IMR-90 (cell line): ENCODE measurements at regions not wholly inside any gene's neighbourhood (a gene's known extent, or its start where the extent isn't known, plus 50 kb on each side); places are given as distances from the start of the nearest gene placed in this dataset.

Source experiments
- ATAC-seq: fragments of 200-7000 bp; cut with Tn5 transposase; 2 replicates; pipeline ENCODE4 v1.9.1; 2020; ENCODE audit warnings: low read depth, mild to moderate bottlenecking, moderate library complexity
- BruUV-seq: library from RNA; stranded (reverse); fragments of 400-500 nt; replicated peaks from 2 replicates; lab custom pipeline; 2021; lab: Mats Ljungman, UMichigan
- CTCF ChIA-PET: fragments of 300-600 bp; formaldehyde crosslinking; extraction: SDS; loops from one replicate; lab custom pipeline; 2021; ENCODE audit warnings: antibody characterized with exemption; lab: Yijun Ruan, JAX
- POLR2A ChIA-PET: fragments of 300-600 bp; sonication (Branson Sonifier 250); formaldehyde crosslinking; loops from one replicate; lab custom pipeline; 2022; ENCODE audit warnings: antibody characterized with exemption; ENCODE audit not compliant: unreplicated experiment; lab: Charles Lee
- DNase-seq: peaks from one replicate; pipeline ENCODE4 v3.0.0; 2013
- H2AFZ ChIP-seq: replicated peaks from 2 replicates; pipeline ENCODE3; 2013; ENCODE audit warnings: low read length, mild to moderate bottlenecking; ENCODE audit not compliant: poor library complexity
- H2AK5ac ChIP-seq: 2 replicates; pipeline ENCODE4 v1.6.1; 2013; ENCODE audit warnings: low read depth, low read length, inconsistent platforms
- H2AK9ac ChIP-seq: replicated peaks from 2 replicates; pipeline ENCODE3; 2013; ENCODE audit warnings: mild to moderate bottlenecking, low read depth, low read length, moderate library complexity; ENCODE audit not compliant: poor library complexity
- H2BK120ac ChIP-seq: 2 replicates; pipeline ENCODE4 v1.6.1; 2013; ENCODE audit warnings: low read depth, low read length, inconsistent platforms
- H2BK15ac ChIP-seq: 3 replicates; pipeline ENCODE4 v1.6.1; 2013; ENCODE audit warnings: low read depth, low read length, inconsistent platforms
- H2BK20ac ChIP-seq: 2 replicates; pipeline ENCODE4 v1.6.1; 2013; ENCODE audit warnings: low read depth, mild to moderate bottlenecking, inconsistent platforms, low read length, moderate library complexity
- H2BK5ac ChIP-seq: 2 replicates; pipeline ENCODE4 v1.6.1; 2013; ENCODE audit warnings: mild to moderate bottlenecking, low read depth, low read length, inconsistent platforms; ENCODE audit not compliant: poor library complexity, severe bottlenecking
- H3K14ac ChIP-seq: replicated peaks from 2 replicates; pipeline ENCODE4 v1.6.1; 2013; ENCODE audit warnings: low read depth, low read length, inconsistent platforms
- H3K18ac ChIP-seq: 2 replicates; pipeline ENCODE4 v1.6.1; 2013; ENCODE audit warnings: low read depth, low read length, control low read depth
- H3K23ac ChIP-seq: 2 replicates; pipeline ENCODE4 v1.6.1; 2013; ENCODE audit warnings: low read depth, low read length, inconsistent platforms
- H3K27ac ChIP-seq: 2 replicates; pipeline ENCODE4 v1.5.1; 2013; ENCODE audit warnings: mild to moderate bottlenecking, control low read depth, low read length; ENCODE audit not compliant: insufficient read depth
- H3K27me3 ChIP-seq: 2 replicates; pipeline ENCODE4 v1.6.1; 2013; ENCODE audit warnings: low read length; ENCODE audit not compliant: control insufficient read depth, insufficient read depth
- H3K36me3 ChIP-seq: 2 replicates; pipeline ENCODE4 v1.6.1; 2013; ENCODE audit warnings: low read length, mixed read lengths; ENCODE audit not compliant: control insufficient read depth, insufficient read depth
- H3K4ac ChIP-seq: 2 replicates; pipeline ENCODE4 v1.6.1; 2013; ENCODE audit warnings: low read depth, low read length, inconsistent platforms
- H3K4me1 ChIP-seq: 2 replicates; pipeline ENCODE4 v1.6.1; 2013; ENCODE audit warnings: low read length, mixed read lengths; ENCODE audit not compliant: control insufficient read depth, insufficient read depth
- H3K4me2 ChIP-seq: 2 replicates; pipeline ENCODE4 v1.6.1; 2013; ENCODE audit warnings: low read depth, mild to moderate bottlenecking, control low read depth, low read length, moderate library complexity
- H3K4me3 ChIP-seq: 2 replicates; pipeline ENCODE4 v1.5.1; 2013; ENCODE audit warnings: low read depth, mild to moderate bottlenecking, control low read depth, low read length, moderate library complexity; ENCODE audit not compliant: insufficient read depth
- H3K56ac ChIP-seq: 2 replicates; pipeline ENCODE4 v1.6.1; 2013; ENCODE audit warnings: low read length, inconsistent platforms; ENCODE audit not compliant: insufficient read depth; ENCODE audit errors: extremely low read depth
- H3K79me1 ChIP-seq, 2 experiments: 2 replicates each; pipeline ENCODE4 v1.6.1; 2013; ENCODE audit warnings: low read length in 2 of 2, inconsistent platforms in 1 of 2, low read depth in 1 of 2
- H3K9ac ChIP-seq: 2 replicates; pipeline ENCODE4 v1.6.1; 2013; ENCODE audit warnings: low read depth, low read length, control low read depth
- H3K9me1 ChIP-seq: 2 replicates; pipeline ENCODE4 v1.6.1; 2013; ENCODE audit warnings: low read length, inconsistent platforms; ENCODE audit not compliant: insufficient read depth
- H3K9me3 ChIP-seq: 2 replicates; pipeline ENCODE4 v1.6.1; 2013; ENCODE audit warnings: low read length; ENCODE audit not compliant: control insufficient read depth, insufficient read depth
- H4K20me1 ChIP-seq: 2 replicates; pipeline ENCODE4 v1.6.1; 2013; ENCODE audit warnings: low read length, inconsistent platforms; ENCODE audit not compliant: insufficient read depth
- H4K5ac ChIP-seq: 2 replicates; pipeline ENCODE4 v1.6.1; 2013; ENCODE audit warnings: mild to moderate bottlenecking, low read depth, low read length, control low read depth
- H4K8ac ChIP-seq, 2 experiments: 2 replicates each; pipeline ENCODE4 v1.6.1; 2013; ENCODE audit warnings: low read depth in 2 of 2, low read length in 2 of 2, control low read depth in 1 of 2, inconsistent platforms in 1 of 2
- H4K91ac ChIP-seq: 2 replicates; pipeline ENCODE4 v1.6.1; 2013; ENCODE audit warnings: low read depth, low read length, inconsistent platforms; ENCODE audit not compliant: insufficient read depth
- BHLHE40 ChIP-seq: fragments of 150-350 bp; IDR thresholded peaks from 2 replicates; pipeline ENCODE4 v1.6.1; 2016; ENCODE audit warnings: mild to moderate bottlenecking, low read depth, low read length
- CEBPB ChIP-seq: IDR thresholded peaks from 2 replicates; pipeline ENCODE4 v1.6.1; 2012; ENCODE audit warnings: low read depth, low read length, improper control_type of control experiment
- CHD1 ChIP-seq: IDR thresholded peaks from 2 replicates; pipeline ENCODE4 v1.6.1; 2012; ENCODE audit warnings: low read depth, low read length, improper control_type of control experiment
- CTCF ChIP-seq: conservative IDR thresholded peaks from 2 replicates; pipeline ENCODE4 v1.5.1; 2012; ENCODE audit warnings: mild to moderate bottlenecking, low read depth, low read length, improper control_type of control experiment
- ELK1 ChIP-seq: fragments of 150-350 bp; IDR thresholded peaks from 2 replicates; pipeline ENCODE4 v1.6.1; 2016; ENCODE audit warnings: low read depth, mild to moderate bottlenecking, low read length, moderate library complexity, borderline replicate concordance
- FOS ChIP-seq: fragments of 150-350 bp; IDR thresholded peaks from 2 replicates; pipeline ENCODE4 v1.6.1; 2016; ENCODE audit warnings: low read depth, low read length
- MAFK ChIP-seq: IDR thresholded peaks from 2 replicates; pipeline ENCODE4 v1.6.1; 2012; ENCODE audit warnings: low read depth, low read length, improper control_type of control experiment
- MXI1 ChIP-seq: IDR thresholded peaks from 2 replicates; pipeline ENCODE4 v1.6.1; 2012; ENCODE audit warnings: low read depth, mild to moderate bottlenecking, low read length, moderate library complexity, borderline replicate concordance
- NFE2L2 ChIP-seq: fragments of 150-350 bp; IDR thresholded peaks from 2 replicates; pipeline ENCODE4 v1.6.1; 2016; ENCODE audit warnings: low read depth, mild to moderate bottlenecking, low read length
- POLR2A ChIP-seq: IDR thresholded peaks from 2 replicates; pipeline ENCODE4 v1.6.1; 2012; ENCODE audit warnings: mild to moderate bottlenecking, low read depth, low read length
- RAD21 ChIP-seq: IDR thresholded peaks from 2 replicates; pipeline ENCODE4 v1.6.1; 2012; ENCODE audit warnings: low read length, improper control_type of control experiment
- RCOR1 ChIP-seq: IDR thresholded peaks from 2 replicates; pipeline ENCODE4 v1.6.1; 2012; ENCODE audit warnings: mild to moderate bottlenecking, low read length, improper control_type of control experiment; ENCODE audit not compliant: insufficient replicate concordance
- RFX5 ChIP-seq: IDR thresholded peaks from 2 replicates; pipeline ENCODE4 v1.8.0; 2012; ENCODE audit warnings: low read depth, mild to moderate bottlenecking, low read length, moderate library complexity
- SMC3 ChIP-seq: fragments of 150-350 bp; IDR thresholded peaks from 2 replicates; pipeline ENCODE4 v1.6.1; 2016; ENCODE audit warnings: low read depth, mild to moderate bottlenecking, antibody characterized with exemption, low read length, moderate library complexity
- WGBS, 2 experiments: methylation state at CpG; one replicate each; pipeline versions ENCODE4 v1.1.5 to v1.1.7; 2013; ENCODE audit warnings: missing lambda C conversion rate in 2 of 2; ENCODE audit not compliant: insufficient read length in 1 of 2; ENCODE audit errors: extremely low coverage in 2 of 2; 5-methylcytosine and 5-hydroxymethylcytosine counted together
- dilution Hi-C: fragments of 300-500 bp; cut with HindIII; formaldehyde crosslinking; loops from one replicate; pipeline ENCODE4 v1.14.3; 2018; ENCODE audit warnings: low sequenced_read_pairs; ENCODE audit not compliant: unreplicated experiment
- in situ Hi-C: fragments of 300-500 bp; cut with MboI; formaldehyde crosslinking; loops from 3 replicates; pipeline ENCODE4 v1.14.3; 2019; ENCODE audit warnings: low sequenced_read_pairs, inconsistent platforms, mixed read lengths
- intact Hi-C: fragments of 100-400 bp; cut with micrococcal nuclease; formaldehyde crosslinking; loops from 2 replicates; pipeline ENCODE4 v1.10.0; 2022

- Histone ChIP-seq H3K4me2 (no peak overlapping the region), H2AK9ac (no peak overlapping the region), H3K23ac (no peak overlapping the region), H3K9me3 (peaks cover 11% of the 10 kb centered on the region), H3K27me3 (no peaks in the 10 kb centered on the region), H3K36me3 (no peaks in the 10 kb centered on the region), H3K4me1 (no peaks in the 10 kb centered on the region), H3K9ac (no peak overlapping the region), H3K79me1 (no peaks in the 10 kb centered on the region), H3K56ac (no peak overlapping the region), H3K18ac (no peak overlapping the region), H3K4me3 (no peak overlapping the region), H4K20me1 (no peaks in the 10 kb centered on the region), H4K8ac (no peak overlapping the region), H3K27ac (no peak overlapping the region), H2BK120ac (no peak overlapping the region), H2BK20ac (no peak overlapping the region), H4K91ac (no peak overlapping the region), H3K9me1 (no peaks in the 10 kb centered on the region), H3K14ac (no peak overlapping the region), H3K4ac (no peak overlapping the region), H4K5ac (no peak overlapping the region), H2AFZ (no peak overlapping the region), H2AK5ac (no peak overlapping the region), H2BK5ac (no peak overlapping the region), H2BK15ac (no peak overlapping the region)
- ChIA-PET CTCF (no interaction called here), POLR2A (no interaction called here)
- in situ Hi-C loops, result no loop called here
- no TSS peak for BruUV-seq
- TF ChIP-seq SMC3 (no peak), ELK1 (no peak), BHLHE40 (no peak), CTCF (no peak), RAD21 (no peak), CEBPB (no peak), RCOR1 (no peak), RFX5 (no peak), MXI1 (no peak), NFE2L2 (no peak), MAFK (no peak), POLR2A (no peak), CHD1 (no peak), FOS (no peak)
- no CpG with 5 or more reads among the region's 10 CpGs for WGBS, 2 experiments
- intact Hi-C loops, result no loop called here
- dilution Hi-C loops, result no loop called here
- DNase-seq (no peak), ATAC-seq (no peak)
Observed at GRCh38 chr13:54287062-54287764, 1258.6 kb downstream of the OLFM4 start.
